K562 (cell line): ENCODE measurements at regions not wholly inside any gene's neighbourhood (a gene's known extent, or its start where the extent isn't known, plus 50 kb on each side); places are given as distances from the start of the nearest gene placed in this dataset.

ENCODE experiments used
- CEBPG ChIP-seq, 3 experiments: fragments of 200-800 bp in 1 of 3; sonication (Bioruptor generic) in 1 of 3; sonication (generic) in 1 of 3; formaldehyde crosslinking in 1 of 3; IDR thresholded peaks in 2 of 3; conservative IDR thresholded peaks in 1 of 3; 2 replicates each; pipeline versions ENCODE4 v1.6.1 to v1.8.0; 2016 to 2022; ENCODE audit warnings: missing compliant biosample characterization in 2 of 3, missing genetic modification characterization in 2 of 3, mild to moderate bottlenecking in 1 of 3, missing genetic modification reagents in 1 of 3
- CEBPZ ChIP-seq: fragments of 150-350 bp; IDR thresholded peaks from 2 replicates; pipeline ENCODE4 v1.6.1; 2014; ENCODE audit warnings: low read depth, mild to moderate bottlenecking, low read length, borderline replicate concordance
- CTCF ChIP-seq, 3 experiments: IDR thresholded peaks in 2 of 3; conservative IDR thresholded peaks in 1 of 3; 2 replicates each; pipeline ENCODE4 v1.5.1; 2011 to 2012; ENCODE audit warnings: low read length in 3 of 3, mild to moderate bottlenecking in 3 of 3, control low read depth in 2 of 3, improper control_type of control experiment in 1 of 3, inconsistent platforms in 1 of 3, low read depth in 1 of 3, mixed read lengths in 1 of 3, moderate library complexity in 1 of 3; ENCODE audit not compliant: insufficient read depth in 2 of 3
- EGR1 ChIP-seq: fragments of 450-650 bp; conservative IDR thresholded peaks from 2 replicates; pipeline ENCODE4 v1.6.1; 2017; ENCODE audit warnings: mild to moderate bottlenecking
- EHMT2 ChIP-seq: fragments of 450-650 bp; IDR thresholded peaks from 2 replicates; pipeline ENCODE4 v1.6.1; 2018; ENCODE audit warnings: antibody characterized with exemption
- FOSL1 ChIP-seq: fragments of 200-800 bp; sonication (Bioruptor generic); conservative IDR thresholded peaks from 2 replicates; pipeline ENCODE4 v1.6.1; 2016; ENCODE audit warnings: missing genetic modification characterization, missing compliant biosample characterization
- HDAC6 ChIP-seq: IDR thresholded peaks from 2 replicates; pipeline ENCODE4 v1.6.1; 2012; ENCODE audit warnings: low read depth, mild to moderate bottlenecking, control low read depth, inconsistent platforms, low read length, moderate library complexity
- NFRKB ChIP-seq: fragments of 450-650 bp; IDR thresholded peaks from 2 replicates; pipeline ENCODE4 v1.6.1; 2016; ENCODE audit warnings: low read depth
- NR0B1 ChIP-seq: fragments of 450-650 bp; IDR thresholded peaks from one replicate; pipeline ENCODE4 v1.6.1; 2018; ENCODE audit warnings: mild to moderate bottlenecking, moderate library complexity; ENCODE audit not compliant: partially characterized antibody

- TF ChIP-seq EHMT2 (no peak), FOSL1 (tag) (no peak), CEBPG (CRISPR knock-in tag; IDR thresholded peaks at IDR 0.05) (no peak), CEBPG (tag; conservative IDR thresholded peaks at IDR 0.05 in 1 of 2, IDR thresholded peaks at IDR 0.05 in 1 of 2) (no peak), HDAC6 (no peak), NR0B1 (no peak), EGR1 (no peak), CTCF (IDR thresholded peaks at IDR 0.05 in 2 of 3, conservative IDR thresholded peaks at IDR 0.05 in 1 of 3; ENCODE audit: insufficient read depth in 2 of 3, low read depth in 1 of 3, low read length in 3 of 3) (no peak), NFRKB (no peak), CEBPZ (no peak)
Observed at GRCh38 chr7:153902862-153903261, 149.3 kb upstream of the DPP6 start.
